WTC11 (cell line): ENCODE measurements at regions not wholly inside any gene's neighbourhood (a gene's known extent, or its start where the extent isn't known, plus 50 kb on each side); places are given as distances from the start of the nearest gene placed in this dataset.

Experiments used
- ATAC-seq: fragments of 200-7000 bp; cut with Tn5 transposase; 2 replicates; pipeline ENCODE4 v1.10.0; 2021; ENCODE audit warnings: mild to moderate bottlenecking, moderate library complexity
- CTCF ChIA-PET: fragments of 300-600 bp; sonication (Branson Sonifier 250); formaldehyde crosslinking; loops from one replicate; lab custom pipeline; 2021; ENCODE audit warnings: antibody characterized with exemption; lab: Charles Lee
- POLR2A ChIA-PET: fragments of 350-600 bp; sonication (Branson Sonifier 250); formaldehyde crosslinking; loops from one replicate; lab custom pipeline; 2021; ENCODE audit warnings: antibody characterized with exemption; lab: Charles Lee
- DNase-seq: peaks from one replicate; pipeline ENCODE4 v3.0.0; 2021; ENCODE audit warnings: low spot score
- H3K27ac Mint-ChIP-seq: 2 replicates; pipeline ENCODE4 v1.8.0; 2021; ENCODE audit warnings: mixed read lengths
- H3K27me3 Mint-ChIP-seq: 2 replicates; pipeline ENCODE4 v1.8.0; 2021; ENCODE audit warnings: low read depth, mild to moderate bottlenecking, moderate library complexity, mixed read lengths
- H3K36me3 Mint-ChIP-seq: 2 replicates; pipeline ENCODE4 v1.8.0; 2021; ENCODE audit warnings: mixed read lengths
- H3K4me1 Mint-ChIP-seq: 2 replicates; pipeline ENCODE4 v1.8.0; 2022; ENCODE audit warnings: mixed read lengths
- H3K4me3 Mint-ChIP-seq: 2 replicates; pipeline ENCODE4 v1.8.0; 2021; ENCODE audit warnings: mild to moderate bottlenecking, moderate library complexity, mixed read lengths
- H3K9me3 Mint-ChIP-seq: 2 replicates; pipeline ENCODE4 v1.8.0; 2021; ENCODE audit warnings: mixed read lengths
- CBFB ChIP-seq: sonication (generic); formaldehyde crosslinking; IDR thresholded peaks from 2 replicates; pipeline ENCODE4 v1.8.1; 2022; ENCODE audit warnings: mild to moderate bottlenecking, low read depth, missing genetic modification reagents
- E2F1 ChIP-seq: sonication (generic); formaldehyde crosslinking; IDR thresholded peaks from 2 replicates; pipeline ENCODE4 v1.8.0; 2022; ENCODE audit warnings: mild to moderate bottlenecking, missing genetic modification reagents
- FOXK1 ChIP-seq: sonication (generic); formaldehyde crosslinking; IDR thresholded peaks from 2 replicates; pipeline ENCODE4 v1.8.0; 2022; ENCODE audit warnings: mild to moderate bottlenecking, moderate library complexity, missing genetic modification reagents
- FOXP4 ChIP-seq: sonication (generic); formaldehyde crosslinking; IDR thresholded peaks from 2 replicates; pipeline ENCODE4 v1.8.0; 2022; ENCODE audit warnings: mild to moderate bottlenecking, missing genetic modification reagents
- MLX ChIP-seq: sonication (generic); formaldehyde crosslinking; IDR thresholded peaks from 2 replicates; pipeline ENCODE4 v1.8.1; 2023; ENCODE audit warnings: mild to moderate bottlenecking, missing genetic modification reagents, moderate library complexity
- NFYB ChIP-seq: sonication (generic); formaldehyde crosslinking; conservative IDR thresholded peaks from 2 replicates; pipeline ENCODE4 v1.8.0; 2022; ENCODE audit warnings: low read depth, missing genetic modification reagents
- NR1H2 ChIP-seq: sonication (generic); formaldehyde crosslinking; IDR thresholded peaks from 2 replicates; pipeline ENCODE4 v1.9.0; 2021; ENCODE audit warnings: mild to moderate bottlenecking, moderate library complexity, missing genetic modification reagents
- PRDM15 ChIP-seq: sonication (generic); formaldehyde crosslinking; IDR thresholded peaks from 2 replicates; pipeline ENCODE4 v1.8.0; 2022; ENCODE audit warnings: missing genetic modification reagents
- PREB ChIP-seq: sonication (generic); formaldehyde crosslinking; IDR thresholded peaks from 2 replicates; pipeline ENCODE4 v1.8.1; 2022; ENCODE audit warnings: mild to moderate bottlenecking, missing genetic modification reagents, moderate library complexity, borderline replicate concordance
- SMAD3 ChIP-seq: sonication (generic); formaldehyde crosslinking; IDR thresholded peaks from 2 replicates; pipeline ENCODE4 v1.8.0; 2022; ENCODE audit warnings: missing genetic modification reagents, mild to moderate bottlenecking, borderline replicate concordance
- TP53 ChIP-seq: sonication (generic); formaldehyde crosslinking; IDR thresholded peaks from 2 replicates; pipeline ENCODE4 v1.8.1; 2023; ENCODE audit warnings: mild to moderate bottlenecking, missing genetic modification reagents
- USF1 ChIP-seq: sonication (generic); formaldehyde crosslinking; IDR thresholded peaks from 2 replicates; pipeline ENCODE4 v1.8.0; 2022; ENCODE audit warnings: mild to moderate bottlenecking, missing genetic modification reagents
- ZNF263 ChIP-seq: sonication (generic); formaldehyde crosslinking; IDR thresholded peaks from 2 replicates; pipeline ENCODE4 v1.8.1; 2022; ENCODE audit warnings: low read depth, mild to moderate bottlenecking, moderate library complexity, missing genetic modification reagents
- ZNF281 ChIP-seq: sonication (generic); formaldehyde crosslinking; IDR thresholded peaks from 2 replicates; pipeline ENCODE4 v1.8.0; 2023; ENCODE audit warnings: mild to moderate bottlenecking, missing genetic modification reagents
- ZNF317 ChIP-seq: sonication (generic); formaldehyde crosslinking; IDR thresholded peaks from 2 replicates; pipeline ENCODE4 v1.8.1; 2023; ENCODE audit warnings: low read depth, mild to moderate bottlenecking, moderate library complexity, missing genetic modification reagents, borderline replicate concordance
- ZSCAN18 ChIP-seq: fragments of 250-450 bp; sonication (Bioruptor Pico); IDR thresholded peaks from 2 replicates; pipeline ENCODE4 v2.1.2; 2022; ENCODE audit warnings: mild to moderate bottlenecking, moderate library complexity

- TF ChIP-seq ZSCAN18 (CRISPR knock-in tag) (no peak), PREB (CRISPR knock-in tag) (no peak), TP53 (CRISPR knock-in tag) (no peak), SMAD3 (CRISPR knock-in tag) (no peak), NFYB (CRISPR knock-in tag) (no peak), NR1H2 (no peak), E2F1 (no peak), ZNF317 (CRISPR knock-in tag) (no peak)
These were observed 258.3 kb downstream of the GATA3 start (continued) for GRCh38 chr10:8312781-8313180.

GRCh38 chr10:8314486-8314885 lies 260.0 kb downstream of the GATA3 start:
- POLR2A ChIA-PET = no interaction called here
- ATAC-seq (no peak), DNase-seq (no peak)
- CTCF ChIA-PET = no interaction called here
- no peaks in the 10 kb centered on the region; the same call in 1 of the 2 replicates for H3K27me3 Mint-ChIP-seq
- no peak overlapping the region for H3K4me3 Mint-ChIP-seq
- no peaks in the 10 kb centered on the region for H3K36me3 Mint-ChIP-seq
- H3K27ac Mint-ChIP-seq = no peak overlapping the region
- TF ChIP-seq MLX (CRISPR knock-in tag) = no peak
- no peak for TF ChIP-seq USF1
- TF ChIP-seq ZNF281 (CRISPR knock-in tag) = no peak
- no peak for TF ChIP-seq FOXP4 (CRISPR knock-in tag)
- TF ChIP-seq CBFB (CRISPR knock-in tag) = no peak
- TF ChIP-seq ZNF263 (CRISPR knock-in tag) = no peak
- no peak for TF ChIP-seq PRDM15 (CRISPR knock-in tag)
- TF ChIP-seq TP53 (CRISPR knock-in tag) = no peak
- TF ChIP-seq FOXK1 (CRISPR knock-in tag) = no peak
- H3K4me1 Mint-ChIP-seq = no peaks in the 10 kb centered on the region
- H3K9me3 Mint-ChIP-seq = no peaks in the 10 kb centered on the region
